Right lobe of liver (tissue), 4 donors: ENCODE measurements at regions not wholly inside any gene's neighbourhood (a gene's known extent, or its start where the extent isn't known, plus 50 kb on each side); places are given as distances from the start of the nearest gene placed in this dataset.

Source experiments
- CTCF ChIP-seq, 4 donors: fragments of 200-600 bp in 3 of 4; fragments of 450-650 bp in 1 of 4; IDR thresholded peaks; one replicate each; pipeline versions ENCODE4 v1.5.1 to v1.8.0; 2016 to 2022; ENCODE audit warnings: antibody characterized with exemption in 4 of 4, mild to moderate bottlenecking in 2 of 4
- POLR2A ChIP-seq: fragments of 450-650 bp; IDR thresholded peaks from one replicate; pipeline ENCODE4 v1.6.1; 2017; ENCODE audit warnings: antibody characterized with exemption, mild to moderate bottlenecking
- donor health status: DM: no; HTN: no; CAD: no.
- donor health status: DM: no; HTN: no; CAD: no.
- donor health status: DM: no; HTN: yes; CAD: no.

- TF ChIP-seq CTCF (IDR thresholded peaks at IDR 0.05): no peak
- no peak for TF ChIP-seq POLR2A
Observed at GRCh38 chr3:5531741-5532290, 344.3 kb downstream of the EDEM1 start.
